ENCODE measurements at regions not wholly inside any gene's neighbourhood (a gene's known extent, or its start where the extent isn't known, plus 50 kb on each side); places are given as distances from the start of the nearest gene placed in this dataset.

DNA sequence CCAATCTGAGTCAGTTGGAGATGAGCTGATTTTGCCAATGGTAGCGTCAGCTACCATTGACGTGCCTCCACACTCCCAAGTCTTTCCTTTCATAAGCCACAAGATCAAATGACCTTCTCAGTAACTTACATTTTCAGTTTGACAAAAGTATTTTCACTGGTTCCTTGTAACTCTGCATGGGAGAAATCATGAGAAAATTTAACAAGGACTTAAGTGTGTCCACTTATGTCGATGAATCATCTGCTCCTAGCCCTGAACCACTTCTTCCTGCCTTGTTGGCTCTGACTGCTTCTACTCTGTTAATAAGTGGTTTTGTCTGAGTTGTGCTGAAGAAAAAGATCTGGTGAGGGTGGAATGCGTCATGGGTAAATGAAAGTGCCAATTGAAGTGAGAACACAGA lies 101.2 kb downstream of the NFKBIZ start:
- Histone ChIP-seq H3K27ac (ENCODE audit: low read depth, low read length) (no peak overlapping the region), H3K36me3 (ENCODE audit: control insufficient read depth, insufficient read depth, low read length) (no peaks in the 10 kb centered on the region), H3K9ac (ENCODE audit: extremely low read depth, low read length, poor library complexity, severe bottlenecking) (no peak overlapping the region), H3K4me1 (ENCODE audit: control insufficient read depth, insufficient read depth, low read length) (no peaks in the 10 kb centered on the region), H3K4me3 (ENCODE audit: low read length) (no peak overlapping the region), H3K27me3 (ENCODE audit: control insufficient read depth, insufficient read depth, low read length, poor library complexity, severe bottlenecking) (no peaks in the 10 kb centered on the region), H3K9me3 (ENCODE audit: control insufficient read depth, low read length) (no peaks in the 10 kb centered on the region)
- H3K27ac Mint-ChIP-seq = no peak overlapping the region
- H3K27me3 Mint-ChIP-seq (ENCODE audit: insufficient read depth) = no peaks in the 10 kb centered on the region
- no peak for DNase-seq
- TF ChIP-seq CTCF (conservative IDR thresholded peaks at IDR 0.05) = no peak
- H3K9me3 Mint-ChIP-seq = no peaks in the 10 kb centered on the region
- WGBS, 2 experiments (ENCODE audit: insufficient coverage in 1 of 2, insufficient read length in 1 of 2) = 93 to 96% methylated on average over 4 of the region's 4 CpGs
- no peaks in the 10 kb centered on the region for H3K4me1 Mint-ChIP-seq
- H3K4me3 Mint-ChIP-seq = no peak overlapping the region
- H3K36me3 Mint-ChIP-seq (ENCODE audit: low read depth) = no peaks in the 10 kb centered on the region

GRCh38 chr3:101950985-101951733 lies 101.8 kb downstream of the NFKBIZ start:
- Histone ChIP-seq H3K9me3 (ENCODE audit: control insufficient read depth, low read length) (no peaks in the 10 kb centered on the region), H3K27ac (ENCODE audit: low read depth, low read length) (no peak overlapping the region), H3K36me3 (ENCODE audit: control insufficient read depth, insufficient read depth, low read length) (no peaks in the 10 kb centered on the region), H3K4me3 (ENCODE audit: low read length) (no peak overlapping the region), H3K27me3 (ENCODE audit: control insufficient read depth, insufficient read depth, low read length, poor library complexity, severe bottlenecking) (no peaks in the 10 kb centered on the region), H3K9ac (ENCODE audit: extremely low read depth, low read length, poor library complexity, severe bottlenecking) (no peak overlapping the region), H3K4me1 (ENCODE audit: control insufficient read depth, insufficient read depth, low read length) (no peaks in the 10 kb centered on the region)
- Mint-ChIP-seq H3K27ac (no peak overlapping the region), H3K9me3 (no peaks in the 10 kb centered on the region), H3K4me1 (no peaks in the 10 kb centered on the region), H3K27me3 (ENCODE audit: insufficient read depth) (no peaks in the 10 kb centered on the region), H3K36me3 (ENCODE audit: low read depth) (no peaks in the 10 kb centered on the region), H3K4me3 (no peak overlapping the region)
- whole genome bisulfite sequencing, 2 experiments (ENCODE audit: insufficient coverage in 1 of 2, insufficient read length in 1 of 2) = 100% methylated on average over 1 of the region's 1 CpG; no CpG with 5 or more reads in 1 of the 2 experiments
- no peak for DNase-seq
- no peak for TF ChIP-seq CTCF (conservative IDR thresholded peaks at IDR 0.05)

- no peaks in the 10 kb centered on the region for H3K9me3 Mint-ChIP-seq
- H3K27ac Mint-ChIP-seq = no peak overlapping the region
- no peak for TF ChIP-seq CTCF (conservative IDR thresholded peaks at IDR 0.05)
- WGBS, 2 experiments (ENCODE audit: insufficient coverage in 1 of 2, insufficient read length in 1 of 2) = 87 to 93% methylated on average over 5 to 6 of the region's 6 CpGs
- no peaks in the 10 kb centered on the region for H3K27me3 Mint-ChIP-seq (ENCODE audit: insufficient read depth)
- no peak overlapping the region for H3K4me3 ChIP-seq (ENCODE audit: low read length)
- H3K36me3 Mint-ChIP-seq (ENCODE audit: low read depth) = no peaks in the 10 kb centered on the region
- H3K4me1 ChIP-seq (ENCODE audit: control insufficient read depth, insufficient read depth, low read length) = no peaks in the 10 kb centered on the region
- H3K27ac ChIP-seq (ENCODE audit: low read depth, low read length) = no peak overlapping the region
- H3K4me3 Mint-ChIP-seq = no peak overlapping the region
- no peaks in the 10 kb centered on the region for H3K36me3 ChIP-seq (ENCODE audit: control insufficient read depth, insufficient read depth, low read length)
- DNase-seq = no peak
- no peaks in the 10 kb centered on the region for H3K4me1 Mint-ChIP-seq
- H3K27me3 ChIP-seq (ENCODE audit: control insufficient read depth, insufficient read depth, low read length, poor library complexity, severe bottlenecking) = no peaks in the 10 kb centered on the region
- H3K9me3 ChIP-seq (ENCODE audit: control insufficient read depth, low read length) = no peaks in the 10 kb centered on the region
- H3K9ac ChIP-seq (ENCODE audit: extremely low read depth, low read length, poor library complexity, severe bottlenecking) = no peak overlapping the region
Observed at GRCh38 chr3:101954361-101954760, 105.0 kb downstream of the NFKBIZ start.

Data from endodermal cell (in vitro differentiated cells).